MCF 10A (cell line): ENCODE measurements at regions not wholly inside any gene's neighbourhood (a gene's known extent, or its start where the extent isn't known, plus 50 kb on each side); places are given as distances from the start of the nearest gene placed in this dataset.

Experiments used
- BruUV-seq: library from RNA; stranded (reverse); fragments of 400-500 nt; replicated peaks from 2 replicates; lab custom pipeline; 2021; lab: Mats Ljungman, UMichigan
- CTCF ChIA-PET: fragments of 300-600 bp; sonication (Branson Sonifier 250); formaldehyde crosslinking; extraction: SDS; loops from one replicate; lab custom pipeline; 2021; ENCODE audit warnings: antibody characterized with exemption, inconsistent platforms; lab: Yijun Ruan, JAX
- POLR2A ChIA-PET: fragments of 300-600, 350-650 bp; sonication (Branson Sonifier 250); formaldehyde crosslinking; extraction: SDS; loops from one replicate; lab custom pipeline; 2020; ENCODE audit warnings: antibody characterized with exemption, inconsistent platforms; lab: Yijun Ruan, JAX
- DNase-seq: peaks from one replicate; pipeline ENCODE4 v3.0.0-alpha.2; 2018; ENCODE audit not compliant: unreplicated experiment
- H3K27ac Mint-ChIP-seq: one replicate; pipeline ENCODE4 v1.8.0; 2022; ENCODE audit warnings: mild to moderate bottlenecking, low read depth, mixed read lengths; ENCODE audit not compliant: unreplicated experiment
- H3K27me3 Mint-ChIP-seq: one replicate; pipeline ENCODE4 v1.8.0; 2022; ENCODE audit warnings: mixed read lengths; ENCODE audit not compliant: insufficient read depth, unreplicated experiment
- H3K36me3 Mint-ChIP-seq: one replicate; pipeline ENCODE4 v1.8.0; 2022; ENCODE audit warnings: mild to moderate bottlenecking, moderate library complexity, mixed read lengths; ENCODE audit not compliant: insufficient read depth, unreplicated experiment
- H3K4me1 Mint-ChIP-seq: one replicate; pipeline ENCODE4 v1.8.0; 2022; ENCODE audit warnings: mixed read lengths; ENCODE audit not compliant: insufficient read depth, unreplicated experiment
- H3K4me3 Mint-ChIP-seq: one replicate; pipeline ENCODE4 v1.8.0; 2022; ENCODE audit warnings: mild to moderate bottlenecking, moderate library complexity, mixed read lengths; ENCODE audit not compliant: unreplicated experiment
- H3K9me3 Mint-ChIP-seq: one replicate; pipeline ENCODE4 v1.8.0; 2022; ENCODE audit warnings: mixed read lengths; ENCODE audit not compliant: unreplicated experiment
- intact Hi-C: fragments of 100-400 bp; cut with micrococcal nuclease; formaldehyde crosslinking; loops from 2 replicates; pipeline ENCODE4 v1.14.1; 2022
- TF ChIP-seq, protein P1 (sequence below): fragments of 200-600 bp; IDR thresholded peaks from one replicate; pipeline ENCODE4 v1.8.0; 2022; ENCODE audit warnings: antibody characterized with exemption, mild to moderate bottlenecking; ENCODE audit not compliant: unreplicated experiment

DNA sequence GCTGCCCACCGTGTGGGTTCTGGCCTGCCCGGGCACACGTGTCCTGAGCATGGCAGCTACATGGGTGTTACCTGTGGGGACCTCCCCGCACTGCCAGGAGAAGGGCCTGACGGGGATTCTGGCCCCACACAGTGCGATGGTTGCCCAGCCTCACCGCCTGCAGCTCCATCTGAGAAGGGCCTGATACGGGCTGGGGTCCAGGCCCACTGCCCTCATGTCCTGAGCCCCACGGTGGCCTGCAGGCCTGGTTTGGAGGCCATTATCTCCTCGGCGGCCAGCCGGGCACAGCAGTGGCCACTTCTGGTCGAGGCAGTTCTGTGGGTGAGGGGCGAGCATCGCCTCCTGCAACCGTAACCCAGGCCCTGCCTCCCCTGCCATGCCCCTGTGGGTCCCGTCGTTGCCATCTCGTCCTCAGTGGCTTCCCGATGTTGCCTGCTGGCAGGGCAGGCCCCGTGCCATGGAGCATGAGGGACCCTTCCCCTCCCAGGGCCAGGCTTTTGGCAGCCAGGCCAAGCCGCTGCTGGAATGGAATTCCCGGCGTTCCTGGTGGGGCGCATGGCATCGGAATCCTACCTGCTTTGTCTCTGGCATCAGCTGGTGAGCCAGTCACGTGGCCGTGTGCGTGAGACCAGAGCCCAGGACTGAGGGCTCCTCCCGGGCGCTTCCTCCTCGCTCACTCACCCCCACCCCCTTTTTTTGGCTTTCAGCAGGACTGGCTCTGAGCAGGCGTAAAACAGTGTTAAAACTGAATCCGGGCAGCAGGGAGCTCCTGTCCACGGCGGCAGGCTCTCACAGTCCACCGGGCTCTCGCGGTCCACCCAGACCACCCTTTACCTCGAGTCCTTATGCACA, 71.9 kb upstream of the PPARA start:
- H3K27me3 Mint-ChIP-seq, result no peaks in the 10 kb centered on the region
- H3K4me3 Mint-ChIP-seq, result peak overlapping the region; percentile 96
- H3K27ac Mint-ChIP-seq, result peak overlapping the region; percentile 100
- H3K36me3 Mint-ChIP-seq, result peaks cover 99% of the 10 kb centered on the region
- peaks cover 27% of the 10 kb centered on the region for H3K4me1 Mint-ChIP-seq
- ChIA-PET CTCF (interaction anchor here (0.6 to 3.5 kb wide), 8 partner anchors 9 to 72 kb away, joined by 3 to 13 read pairs (median 4); no protein-coding TSS in a partner anchor), POLR2A (interaction anchor here (0.7 to 11.2 kb wide), 11 partner anchors 10 to 258 kb away, joined by 3 to 1278 read pairs (median 21); partner anchors contain the start of gene TRMU)
- TF ChIP-seq, protein P1, sequence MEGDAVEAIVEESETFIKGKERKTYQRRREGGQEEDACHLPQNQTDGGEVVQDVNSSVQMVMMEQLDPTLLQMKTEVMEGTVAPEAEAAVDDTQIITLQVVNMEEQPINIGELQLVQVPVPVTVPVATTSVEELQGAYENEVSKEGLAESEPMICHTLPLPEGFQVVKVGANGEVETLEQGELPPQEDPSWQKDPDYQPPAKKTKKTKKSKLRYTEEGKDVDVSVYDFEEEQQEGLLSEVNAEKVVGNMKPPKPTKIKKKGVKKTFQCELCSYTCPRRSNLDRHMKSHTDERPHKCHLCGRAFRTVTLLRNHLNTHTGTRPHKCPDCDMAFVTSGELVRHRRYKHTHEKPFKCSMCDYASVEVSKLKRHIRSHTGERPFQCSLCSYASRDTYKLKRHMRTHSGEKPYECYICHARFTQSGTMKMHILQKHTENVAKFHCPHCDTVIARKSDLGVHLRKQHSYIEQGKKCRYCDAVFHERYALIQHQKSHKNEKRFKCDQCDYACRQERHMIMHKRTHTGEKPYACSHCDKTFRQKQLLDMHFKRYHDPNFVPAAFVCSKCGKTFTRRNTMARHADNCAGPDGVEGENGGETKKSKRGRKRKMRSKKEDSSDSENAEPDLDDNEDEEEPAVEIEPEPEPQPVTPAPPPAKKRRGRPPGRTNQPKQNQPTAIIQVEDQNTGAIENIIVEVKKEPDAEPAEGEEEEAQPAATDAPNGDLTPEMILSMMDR, result no peak
- intact Hi-C loops, result no loop called here
- no TSS peak for BruUV-seq
- no peaks in the 10 kb centered on the region for H3K9me3 Mint-ChIP-seq
- DNase-seq, result peak; percentile 91

DNA sequence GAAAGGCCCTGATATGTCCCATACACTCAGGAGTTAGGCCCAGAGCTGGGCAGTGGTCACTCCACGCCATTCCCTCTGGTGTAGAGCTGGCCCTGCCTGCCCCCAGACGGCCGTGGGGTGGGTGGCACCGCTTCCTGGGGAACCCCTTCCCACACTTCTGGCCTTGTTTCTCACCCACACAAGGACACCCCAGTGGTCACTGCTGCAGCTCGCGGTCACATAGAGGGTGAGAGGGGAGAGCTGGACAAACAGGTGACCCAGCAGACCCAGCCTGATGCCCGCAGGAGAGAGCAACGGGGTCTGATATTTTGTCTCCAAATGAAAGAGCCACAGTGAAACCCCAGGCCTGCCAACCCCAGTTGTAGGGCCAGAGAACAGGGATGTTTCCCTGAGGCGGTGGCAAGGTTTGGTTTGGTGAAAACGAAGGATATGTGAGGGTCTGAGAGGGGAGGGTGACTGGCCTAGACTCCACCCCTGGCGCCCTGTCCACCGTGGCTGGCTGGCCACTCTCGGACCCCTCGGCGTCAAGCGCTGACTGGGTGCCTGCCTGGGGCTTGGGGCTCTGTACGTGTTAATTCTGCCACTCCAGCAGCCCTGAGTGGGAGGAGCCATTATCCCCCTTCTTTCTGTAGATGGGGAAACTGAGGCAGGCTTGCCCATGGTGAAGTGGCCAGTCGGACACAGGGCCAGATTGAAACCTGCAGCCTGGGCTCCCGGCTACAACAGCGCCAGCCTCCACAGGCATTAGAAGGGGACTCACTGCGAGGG, 71.0 kb upstream of the PPARA start:
- TSS peak; percentile 71 for BruUV-seq
- TF ChIP-seq, protein P1, result no peak
- Mint-ChIP-seq H3K9me3 (no peaks in the 10 kb centered on the region), H3K4me3 (peak overlapping the region; percentile 96), H3K4me1 (peaks cover 27% of the 10 kb centered on the region), H3K27ac (peak overlapping the region; percentile 100), H3K36me3 (peaks cover 99% of the 10 kb centered on the region), H3K27me3 (no peaks in the 10 kb centered on the region)
- POLR2A ChIA-PET, result interaction anchor here (0.8 to 11.2 kb wide), 14 partner anchors 9 to 257 kb away, joined by 3 to 1278 read pairs (median 12); partner anchors contain the start of gene TRMU
- no peak for DNase-seq
- intact Hi-C loops, result no loop called here
- CTCF ChIA-PET, result interaction anchor here (0.6 to 3.5 kb wide), 4 partner anchors 10 to 73 kb away, joined by 3 to 13 read pairs (median 4); no protein-coding TSS in a partner anchor

DNA sequence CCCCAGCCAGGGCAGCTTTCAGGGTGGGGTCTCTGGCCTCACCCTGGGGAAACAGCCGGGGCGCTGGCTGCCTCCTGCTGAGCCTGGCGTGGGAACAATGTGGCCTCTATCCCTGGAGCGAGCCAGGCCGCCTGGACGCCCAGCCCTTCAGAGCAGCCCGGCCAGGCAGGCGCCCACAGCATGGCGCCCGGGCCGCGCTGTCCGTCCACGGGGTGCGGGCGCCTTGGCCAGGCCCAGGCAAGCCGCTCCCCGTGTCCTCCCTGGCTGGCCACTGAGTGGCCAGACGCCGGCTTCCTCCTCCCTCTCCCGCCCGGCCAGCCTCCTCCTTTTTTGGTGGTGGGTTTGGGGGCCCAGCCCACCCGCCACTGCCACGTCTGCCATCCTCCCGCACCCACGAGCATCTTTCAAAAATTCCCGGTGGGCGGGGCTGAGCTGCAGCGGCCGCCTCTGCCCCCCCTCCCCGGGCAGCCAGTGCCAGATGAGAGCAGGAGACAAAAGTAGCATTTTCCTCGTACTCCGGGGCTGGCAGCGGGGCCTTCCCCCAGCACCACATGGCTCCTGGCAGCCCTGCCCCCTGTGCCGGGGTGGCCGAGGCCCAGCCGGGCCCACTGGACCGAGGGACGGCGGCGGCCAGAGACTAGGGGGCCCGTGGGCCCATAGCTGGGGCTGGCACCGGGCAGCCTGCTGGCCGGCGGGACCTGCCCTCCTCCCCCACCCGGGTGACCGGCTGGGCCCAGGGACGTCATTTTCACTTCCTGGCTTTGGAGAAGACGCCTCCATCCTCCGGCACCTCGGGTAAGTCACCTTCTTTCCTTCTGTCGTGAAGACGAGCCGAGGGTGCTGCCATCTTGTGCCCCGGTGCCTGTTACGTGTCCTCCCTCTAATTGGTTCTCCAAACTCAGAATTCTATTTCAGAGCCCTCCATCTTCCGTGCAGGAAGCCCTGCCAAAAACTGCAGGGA, 70.2 kb upstream of the PPARA start:
- peak overlapping the region; percentile 100 for H3K27ac Mint-ChIP-seq
- TF ChIP-seq, protein P1, result no peak
- no peaks in the 10 kb centered on the region for H3K9me3 Mint-ChIP-seq
- H3K27me3 Mint-ChIP-seq, result no peaks in the 10 kb centered on the region
- peaks cover 97% of the 10 kb centered on the region for H3K36me3 Mint-ChIP-seq
- intact Hi-C loops, result loop anchor here (2.0 kb wide), 2 partner anchors 13 to 21 kb away; no protein-coding TSS in a partner anchor
- peaks cover 27% of the 10 kb centered on the region for H3K4me1 Mint-ChIP-seq
- DNase-seq, result peak; percentile 90
- BruUV-seq, result TSS peak; percentile 43
- CTCF ChIA-PET, result interaction anchor here (1.1 to 3.5 kb wide), 7 partner anchors 7 to 74 kb away, joined by 3 to 16 read pairs (median 5); no protein-coding TSS in a partner anchor
- peak overlapping the region; percentile 96 for H3K4me3 Mint-ChIP-seq
- POLR2A ChIA-PET, result interaction anchor here (0.6 to 11.2 kb wide), 18 partner anchors 8 to 543 kb away, joined by 3 to 1278 read pairs (median 6); partner anchors contain the start of gene TRMU
